CD4-positive, alpha-beta T cell treated with Interleukin-10 for 1 hour (primary cell): ENCODE measurements at regions not wholly inside any gene's neighbourhood (a gene's known extent, or its start where the extent isn't known, plus 50 kb on each side); places are given as distances from the start of the nearest gene placed in this dataset.
A peak's percentile ranks its signal among the peaks of the same experiment; 100 is the strongest.

Experiments
- DNase-seq: peaks from one replicate; pipeline ENCODE4 v3.0.0-alpha.2; 2020

- no peak for DNase-seq
These were observed 79.7 kb upstream of the SNRK start for GRCh38 chr3:43206632-43207031.

DNA sequence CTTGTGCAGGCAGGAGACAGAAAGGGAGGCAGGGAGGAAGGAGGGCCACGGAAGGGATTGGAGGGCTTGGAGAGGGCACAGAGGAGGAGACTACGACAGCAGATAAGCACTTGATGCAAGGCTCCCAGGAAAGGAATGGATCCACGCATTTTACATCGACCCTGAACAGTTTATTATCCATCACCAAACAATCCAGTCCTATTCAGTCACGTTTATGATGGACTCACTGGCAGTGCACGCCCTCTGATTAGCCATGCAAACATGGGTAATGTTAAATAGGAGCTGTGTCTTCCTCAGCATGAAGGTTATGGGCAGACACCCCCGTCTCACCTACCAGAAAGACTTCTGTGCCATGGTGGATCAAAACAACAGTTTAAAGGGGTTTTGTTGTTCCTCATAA, 80.2 kb upstream of the SNRK start:
- DNase-seq = no peak

DNA sequence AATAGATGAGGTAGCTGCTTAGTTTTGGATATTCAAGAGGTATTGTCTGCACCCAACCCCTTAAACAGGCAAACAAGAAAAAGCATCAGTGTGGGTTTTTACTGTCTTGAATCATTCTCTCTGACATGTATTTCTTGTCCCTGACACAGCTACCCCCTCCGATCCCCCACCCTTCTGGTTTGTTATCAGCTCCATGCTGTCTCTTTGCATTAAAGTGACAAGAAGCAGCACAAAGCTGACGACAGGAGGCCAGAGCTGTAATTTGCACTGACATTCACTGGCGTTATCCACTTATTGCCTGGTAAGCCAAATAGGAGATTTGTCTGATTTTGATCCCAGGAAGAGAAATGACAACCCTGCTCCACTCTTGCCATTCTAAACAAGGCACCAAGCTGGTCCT, 83.3 kb upstream of the SNRK start:
- no peak for DNase-seq

GRCh38 chr3:43201581-43201980, 84.8 kb upstream of the SNRK start:
- DNase-seq = no peak

DNA sequence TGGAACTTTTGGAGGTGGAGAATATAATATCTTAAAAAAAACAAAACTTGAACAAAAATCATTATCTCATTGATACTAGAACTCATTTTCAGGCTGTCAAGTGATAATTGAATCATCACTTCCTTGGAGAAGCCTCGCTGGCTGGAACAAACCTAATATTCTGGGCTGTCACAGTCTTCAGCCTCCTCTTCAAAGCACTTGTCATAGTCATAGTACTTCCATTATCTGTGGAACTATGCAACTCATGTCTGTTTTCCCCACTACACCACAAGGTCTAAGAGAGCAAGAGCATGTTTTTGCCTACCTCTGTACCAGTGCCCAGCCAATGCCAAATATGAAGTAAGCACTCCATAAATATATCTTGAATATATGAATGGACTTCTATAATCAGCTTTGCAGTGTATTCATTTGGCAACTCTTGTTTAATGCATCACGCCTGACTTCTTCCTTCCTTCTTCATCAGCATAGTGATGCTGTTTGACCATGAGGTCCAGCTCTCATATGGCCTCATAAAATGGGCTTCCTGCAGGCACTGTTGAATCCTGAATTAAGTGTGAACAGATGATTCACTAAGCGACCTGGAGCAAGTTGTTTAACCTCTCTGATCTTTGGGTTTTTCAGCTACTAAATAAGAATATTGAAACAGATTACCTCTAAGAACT, 86.6 kb upstream of the SNRK start:
- DNase-seq = no peak

DNA sequence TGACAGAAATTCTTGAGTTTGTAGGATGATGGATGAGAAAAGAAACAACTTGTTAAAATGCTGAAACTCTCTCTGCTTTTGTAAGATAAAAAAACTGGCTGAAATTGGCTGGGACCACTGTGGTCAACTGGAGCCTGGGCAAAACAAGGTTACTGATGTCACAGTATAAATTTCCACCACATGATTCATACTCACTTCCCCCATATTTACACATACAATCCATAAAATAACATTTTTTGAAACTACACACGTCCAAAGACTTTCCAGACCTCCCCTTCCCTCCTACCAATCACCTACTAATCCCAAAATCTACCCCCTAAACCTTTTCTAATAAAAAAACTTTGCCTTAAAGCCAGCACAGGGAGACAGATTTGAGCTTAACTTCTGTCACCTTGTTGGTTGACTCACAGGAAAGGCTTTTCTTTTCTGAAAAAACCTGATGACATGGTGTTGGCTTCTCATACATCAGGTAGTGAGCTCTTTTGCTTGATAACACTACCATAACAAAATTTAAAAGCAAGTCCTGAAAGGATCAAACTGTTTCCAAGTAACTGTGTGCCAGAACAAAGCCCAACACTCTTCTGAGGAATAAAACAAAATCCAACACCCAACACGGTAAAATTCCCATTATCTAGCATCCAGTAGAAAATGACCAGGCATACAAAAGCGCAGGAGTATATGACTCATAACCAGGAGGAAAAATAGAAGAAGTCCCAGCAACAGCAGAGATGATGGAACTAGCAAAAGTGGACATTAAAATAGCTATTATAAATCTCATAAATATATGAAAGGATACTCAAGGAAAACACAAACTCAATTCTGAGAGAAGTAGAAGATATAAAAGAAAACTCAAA, 87.3 kb upstream of the SNRK start:
- no peak for DNase-seq

- no peak for DNase-seq
These were observed 88.0 kb upstream of the SNRK start for GRCh38 chr3:43198301-43198700.

DNA sequence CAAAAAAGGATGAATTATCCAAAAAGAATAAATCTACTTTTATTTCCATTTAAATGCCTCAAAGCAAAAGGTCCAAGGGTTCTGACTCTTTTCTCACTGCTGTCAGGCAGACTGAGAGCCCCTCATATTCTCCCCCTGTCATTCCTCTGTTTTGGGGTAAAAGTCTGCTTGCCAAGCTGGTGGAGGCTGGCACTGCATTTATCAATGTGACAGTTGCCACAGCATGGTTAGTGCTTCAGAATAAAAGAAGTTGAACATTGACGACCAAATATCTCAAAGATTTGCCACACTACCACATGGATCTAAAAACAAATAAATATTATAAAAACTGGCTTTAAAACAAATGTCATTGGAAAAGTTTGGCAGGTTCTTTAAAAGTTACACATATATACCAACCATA, 89.2 kb upstream of the SNRK start:
- no peak for DNase-seq

- DNase-seq = no peak
These were observed 89.6 kb upstream of the SNRK start for GRCh38 chr3:43196721-43197120.

- no peak for DNase-seq
These were observed 89.2 kb upstream of the POMGNT2 start for GRCh38 chr3:43195115-43195498.

DNA sequence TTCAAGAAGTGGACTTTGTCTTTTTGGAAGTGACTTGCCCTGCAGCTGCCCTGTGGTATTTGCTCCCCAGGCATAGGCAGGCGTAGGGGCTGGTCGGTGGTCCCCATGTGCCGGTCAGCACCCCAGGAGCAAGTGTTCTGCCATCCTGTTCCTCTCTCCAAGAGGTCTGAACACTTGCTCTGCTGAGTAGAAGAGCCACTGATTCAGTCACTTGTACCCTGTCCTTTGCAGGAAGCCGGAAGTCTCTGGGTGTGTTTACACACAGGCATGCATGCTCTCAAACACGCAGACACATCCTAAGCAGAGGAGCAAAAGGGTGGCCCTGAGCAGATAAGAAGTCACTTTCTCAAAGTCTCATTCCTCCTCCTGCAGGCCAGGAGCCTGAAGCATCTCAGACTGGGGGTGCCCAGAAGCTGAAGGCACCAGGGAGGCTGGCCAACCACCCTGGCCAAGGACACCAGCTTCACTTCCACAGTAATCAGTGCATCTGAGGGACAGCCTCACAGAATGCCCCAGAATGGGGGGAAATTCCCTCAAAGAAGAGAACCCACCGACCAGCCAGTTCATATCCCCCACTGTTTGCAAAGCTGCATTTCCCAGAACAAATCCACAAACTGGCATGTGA, 88.7 kb upstream of the POMGNT2 start:
- DNase-seq = peak; percentile 42

- DNase-seq = no peak
These were observed 88.2 kb upstream of the POMGNT2 start for GRCh38 chr3:43194069-43194468.

DNA sequence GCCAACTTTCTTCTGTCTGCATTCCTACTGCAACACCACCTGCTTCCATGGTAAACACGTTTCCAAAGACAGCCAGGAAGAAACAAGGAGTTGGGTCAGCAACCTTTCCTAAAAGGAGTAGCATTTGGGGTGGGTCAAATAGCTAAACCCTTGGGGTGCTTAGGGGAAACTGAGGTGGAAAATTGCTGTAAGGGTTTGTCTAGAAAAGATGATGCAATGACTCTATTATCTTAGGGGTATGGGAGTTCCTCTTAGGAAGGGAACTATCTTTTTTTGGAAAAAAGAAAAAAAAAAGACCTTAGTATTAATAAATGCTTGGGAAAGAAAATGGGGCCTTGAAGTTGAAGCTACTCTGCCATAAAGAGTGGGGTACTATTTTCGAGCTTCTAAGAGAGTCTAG, 86.1 kb upstream of the POMGNT2 start:
- DNase-seq = no peak

- no peak for DNase-seq
These were observed 85.2 kb upstream of the POMGNT2 start for GRCh38 chr3:43191116-43191515.

DNA sequence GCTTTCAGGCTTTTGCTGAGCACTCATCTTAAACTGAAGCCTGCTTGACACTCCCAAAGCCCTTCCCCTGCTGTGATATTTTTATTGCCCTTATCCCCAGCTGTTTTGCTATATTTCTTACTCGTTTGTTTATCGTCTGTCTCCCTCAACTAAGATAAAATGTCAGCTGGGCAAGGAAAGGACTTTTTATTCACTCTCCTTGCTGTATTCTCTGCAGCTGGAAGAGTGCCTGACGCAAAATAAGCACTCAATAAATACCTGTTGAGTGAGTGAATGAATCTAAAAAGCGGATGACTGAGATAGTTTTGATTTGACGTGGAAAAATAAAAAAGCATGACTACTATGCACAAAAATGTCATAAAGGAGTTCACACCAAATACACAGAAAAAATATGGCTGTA, 84.8 kb upstream of the POMGNT2 start:
- DNase-seq = no peak

DNA sequence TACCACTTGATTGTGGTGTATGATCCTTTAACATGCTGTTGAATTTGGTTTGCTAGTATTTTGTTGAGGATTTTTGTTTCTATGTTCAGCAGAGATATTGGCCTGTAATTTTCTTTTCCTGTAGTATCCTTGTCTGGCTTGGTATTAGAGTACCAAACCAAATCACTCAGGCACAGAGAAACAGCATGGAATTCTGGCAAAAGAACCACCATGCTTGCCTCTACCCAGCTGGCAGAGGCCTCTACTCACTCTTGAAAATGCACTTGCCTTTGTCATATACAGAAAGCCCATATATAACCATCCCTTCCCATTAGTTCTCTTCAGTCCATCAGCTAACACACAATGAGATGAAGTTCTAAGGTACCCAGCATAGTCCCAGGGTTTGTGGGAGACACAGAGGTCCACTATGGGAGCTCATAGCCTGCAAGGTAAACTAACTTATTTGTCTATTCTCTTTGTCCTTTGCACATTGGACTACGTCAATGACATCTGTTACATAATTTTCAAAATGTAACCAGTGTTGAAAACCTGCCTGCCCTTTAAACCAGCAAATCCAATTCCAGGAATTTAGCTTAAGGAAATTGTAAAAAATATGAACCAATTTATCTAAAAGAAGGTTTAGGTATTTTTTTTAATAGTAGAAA, 82.1 kb upstream of the POMGNT2 start:
- DNase-seq = no peak

- DNase-seq = no peak
These were observed 80.1 kb upstream of the POMGNT2 start for GRCh38 chr3:43185983-43186314.

- no peak for DNase-seq
These were observed 79.5 kb upstream of the POMGNT2 start for GRCh38 chr3:43185274-43185982.

DNA sequence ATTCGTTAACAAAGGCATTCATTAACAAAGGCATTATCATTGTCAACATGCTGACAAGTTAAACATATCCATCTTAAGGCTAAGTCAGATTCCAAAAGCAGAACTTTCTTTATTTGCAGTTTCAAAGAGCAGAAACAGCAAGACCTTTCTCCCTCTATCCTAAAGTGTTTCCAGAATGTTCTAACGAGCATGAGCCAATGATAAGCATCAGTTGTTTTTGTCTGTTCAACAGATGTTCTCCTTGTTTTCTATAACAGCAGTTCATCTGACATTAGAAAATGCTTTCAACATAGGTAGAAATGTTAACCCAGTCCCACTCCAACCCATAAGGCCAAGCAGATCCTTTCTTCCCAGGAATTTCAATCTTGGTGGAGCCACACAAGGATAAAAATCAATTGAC, 77.6 kb upstream of the POMGNT2 start:
- no peak for DNase-seq

- peak; percentile 53 for DNase-seq
These were observed 75.4 kb upstream of the POMGNT2 start for GRCh38 chr3:43181202-43181821.

DNA sequence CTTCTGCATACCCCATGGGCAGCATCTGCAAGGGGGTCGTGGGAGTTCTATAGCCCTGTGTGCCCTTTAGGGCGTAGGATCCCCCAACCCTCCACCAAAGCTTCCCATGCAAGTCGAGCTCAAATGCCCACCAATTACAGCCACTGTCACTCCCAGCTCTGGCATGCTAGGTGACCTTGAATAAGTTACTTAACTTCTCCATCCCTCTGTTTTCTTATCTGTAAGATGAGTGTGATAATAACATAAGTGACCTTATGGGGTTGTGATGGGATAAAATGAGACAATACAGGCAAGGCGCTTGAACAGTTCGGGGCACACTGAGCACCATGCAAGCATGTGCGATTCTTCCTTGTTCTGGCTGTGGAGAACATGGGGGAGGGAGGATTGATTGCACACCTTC, 74.8 kb upstream of the POMGNT2 start:
- no peak for DNase-seq

GRCh38 chr3:43180027-43180426, 74.1 kb upstream of the POMGNT2 start:
- DNase-seq = peak; percentile 63

GRCh38 chr3:43178891-43179366, 73.0 kb upstream of the POMGNT2 start:
- no peak for DNase-seq
